Muscle of back (tissue), 3 donors: ENCODE measurements at regions not wholly inside any gene's neighbourhood (a gene's known extent, or its start where the extent isn't known, plus 50 kb on each side); places are given as distances from the start of the nearest gene placed in this dataset.

Experiments
- DNase-seq, 3 donors: peaks; one replicate each; pipeline versions ENCODE4 v3.0.0 to v3.0.0-alpha.2; 2013

DNA sequence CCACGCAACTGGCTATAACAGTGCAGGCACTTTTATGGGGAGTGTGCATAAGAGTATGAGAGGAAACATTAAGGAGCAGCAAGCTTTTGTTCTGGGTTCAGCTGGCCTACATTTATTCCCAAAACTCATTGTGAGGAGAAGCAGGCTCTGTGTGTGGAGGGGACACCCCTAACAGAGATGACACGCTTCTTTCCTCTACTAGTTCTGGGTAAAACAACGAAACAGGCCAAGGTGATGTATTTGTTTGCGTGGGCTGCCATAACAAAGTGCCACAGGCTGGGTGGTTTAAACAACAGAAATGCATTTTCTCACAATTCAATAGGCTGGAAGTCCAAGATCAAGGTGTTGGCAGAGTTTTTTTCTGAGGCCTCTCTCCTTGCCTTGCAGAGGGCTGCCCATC, 488.6 kb downstream of the MID1IP1 start:
- no peak for DNase-seq

DNA sequence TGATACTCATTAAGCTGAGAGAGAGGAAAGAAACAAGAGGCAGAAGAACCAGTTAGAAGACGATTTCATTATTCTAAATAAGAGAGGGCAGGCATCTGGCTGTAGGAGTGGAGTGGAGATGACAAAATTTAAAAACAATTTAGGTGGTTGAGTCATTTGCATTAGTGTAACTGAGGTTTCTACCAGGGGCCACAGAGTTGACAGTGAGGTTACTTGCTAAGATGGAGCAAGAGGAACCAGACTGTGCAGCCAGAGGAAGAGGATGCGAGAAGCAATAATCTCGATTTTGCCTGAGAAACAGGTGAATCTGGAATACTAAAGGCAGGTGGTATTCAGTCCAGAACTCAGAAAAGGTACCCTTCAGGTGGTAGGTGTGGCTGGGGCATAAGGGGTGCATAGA, 491.9 kb downstream of the MID1IP1 start:
- DNase-seq = no peak

DNA sequence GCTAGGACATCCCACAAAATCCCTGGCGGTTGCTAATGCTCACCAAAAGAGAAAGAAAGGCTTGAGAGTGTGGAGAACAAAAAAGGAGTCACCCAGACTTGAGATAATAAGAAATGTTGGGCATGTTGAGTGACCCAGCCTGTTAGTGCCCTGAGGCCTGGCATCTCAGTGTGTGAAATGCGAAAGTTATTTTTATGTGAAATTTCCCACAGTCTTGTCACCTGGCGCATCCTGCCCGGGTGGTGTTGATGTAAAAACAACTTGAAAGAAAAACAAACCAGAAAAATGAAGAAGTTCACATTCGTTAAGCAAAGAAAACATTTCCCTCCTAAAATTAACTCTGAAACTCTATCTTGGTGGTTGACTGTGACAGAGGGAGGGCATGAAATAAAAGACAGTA, 495.2 kb downstream of the MID1IP1 start:
- DNase-seq = no peak

DNA sequence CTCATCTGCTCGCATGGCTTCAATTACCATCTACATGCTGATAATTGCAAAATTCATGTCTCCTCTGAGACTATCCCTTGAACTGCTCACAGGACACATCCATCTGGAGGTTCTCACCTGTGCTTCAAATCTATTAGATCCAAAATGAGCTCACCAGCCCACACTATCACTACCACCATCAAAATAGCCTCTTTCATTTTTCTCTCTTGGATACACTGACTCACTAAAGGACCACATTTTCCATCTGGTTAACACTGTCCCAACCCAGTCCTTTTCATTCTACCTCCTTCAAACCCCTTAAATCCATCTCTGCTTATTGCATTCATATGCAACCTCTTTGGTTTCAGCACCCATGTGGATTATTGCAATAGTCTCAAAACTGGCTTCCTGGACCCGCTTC, 497.6 kb downstream of the MID1IP1 start:
- DNase-seq = no peak

DNA sequence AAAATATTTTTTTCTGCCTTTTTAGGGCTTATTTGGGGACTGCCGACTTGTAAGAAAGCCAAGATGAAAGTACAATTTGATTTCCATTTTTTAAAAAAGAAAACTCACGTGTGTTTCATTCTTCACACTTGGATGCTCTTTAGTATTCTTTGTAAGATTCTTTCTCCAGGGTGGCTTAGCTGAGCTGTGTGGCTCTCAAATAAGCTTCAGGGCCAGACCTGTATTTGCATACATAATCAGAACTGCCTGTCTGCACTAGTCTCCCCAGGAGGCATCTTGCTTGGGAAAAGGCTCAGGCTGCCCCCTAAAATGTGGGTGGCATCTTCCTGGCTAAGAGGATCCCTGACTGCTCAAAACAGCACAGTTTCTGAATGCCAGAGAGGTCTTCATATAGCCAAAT, 498.4 kb downstream of the MID1IP1 start:
- DNase-seq = no peak

DNA sequence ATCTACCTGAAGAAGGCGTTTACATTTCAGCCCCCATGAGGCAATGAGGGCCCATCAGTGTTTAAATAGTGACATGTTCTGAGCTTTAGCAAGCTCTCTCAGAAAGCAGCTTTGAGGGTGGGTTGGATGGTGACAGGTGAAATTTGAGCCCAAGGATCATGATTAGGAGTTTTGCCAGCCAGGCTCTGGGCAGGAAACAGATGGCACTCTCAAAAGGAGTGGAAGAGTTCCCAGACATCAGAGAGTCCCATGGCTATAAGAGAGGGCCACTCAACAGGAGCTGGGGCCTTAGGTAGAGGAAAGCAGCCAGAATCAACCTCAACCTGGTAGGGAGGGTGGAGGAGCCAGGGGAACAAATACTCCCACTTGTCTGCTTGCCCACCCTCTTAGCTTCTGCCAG, 499.8 kb downstream of the MID1IP1 start:
- no peak for DNase-seq

DNA sequence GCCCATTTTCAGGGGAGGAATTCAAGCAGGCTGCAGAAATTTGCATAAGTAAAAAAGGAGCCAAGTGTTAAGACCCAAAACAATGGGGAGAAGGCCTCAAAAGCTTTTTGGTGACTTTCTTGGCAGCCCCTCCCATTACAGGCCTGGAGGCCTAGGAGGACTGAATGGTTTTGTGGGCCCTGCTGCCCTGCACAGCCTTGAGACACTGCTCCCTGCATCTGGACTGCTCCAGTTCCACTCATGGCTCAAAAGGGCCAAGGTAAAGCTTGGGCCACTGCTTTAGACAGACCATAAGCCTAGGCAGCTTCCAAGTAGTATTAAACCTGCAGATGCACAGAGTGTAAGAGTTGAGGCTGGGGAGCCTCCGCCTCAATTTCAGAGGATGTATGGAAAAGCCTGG, 501.6 kb downstream of the MID1IP1 start:
- no peak for DNase-seq

DNA sequence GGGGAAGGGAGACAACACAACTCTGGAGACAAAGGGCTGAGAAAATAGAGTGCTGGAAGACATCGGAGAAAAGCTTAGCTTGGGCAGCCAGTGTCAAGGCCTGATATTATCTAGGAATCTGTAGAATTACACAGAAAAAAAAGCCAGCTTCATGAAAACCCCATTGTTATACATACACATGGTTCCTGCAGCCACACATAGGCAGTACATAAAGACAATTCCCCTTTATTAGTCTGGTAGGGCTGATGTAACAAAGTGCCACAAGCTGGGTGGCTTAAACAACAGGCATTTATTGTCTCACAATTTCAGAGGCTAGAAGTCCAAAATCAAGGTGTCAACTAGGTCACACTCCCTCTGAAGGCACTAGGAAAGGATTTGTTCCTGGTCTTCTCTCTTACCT, 503.5 kb downstream of the MID1IP1 start:
- DNase-seq = no peak

DNA sequence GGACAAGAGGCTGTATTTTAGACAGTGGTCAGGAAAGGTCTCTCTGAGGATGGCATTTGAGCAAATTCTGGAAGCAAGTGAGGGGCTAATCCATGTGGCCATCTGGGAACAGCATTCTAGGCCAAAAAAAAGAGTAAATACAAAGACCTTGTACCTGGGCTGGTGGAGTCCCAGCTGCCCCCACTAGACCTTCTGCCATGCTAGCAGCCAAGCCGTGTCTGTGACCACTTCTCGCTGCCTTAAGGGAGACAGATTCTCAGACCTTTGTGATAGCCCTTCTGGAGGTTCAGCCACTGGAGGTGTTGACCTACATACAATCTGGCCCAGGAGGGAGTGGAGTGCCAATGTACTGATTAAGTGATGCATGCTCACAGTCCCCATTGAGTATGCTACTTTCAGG, 506.2 kb downstream of the MID1IP1 start:
- DNase-seq = no peak

DNA sequence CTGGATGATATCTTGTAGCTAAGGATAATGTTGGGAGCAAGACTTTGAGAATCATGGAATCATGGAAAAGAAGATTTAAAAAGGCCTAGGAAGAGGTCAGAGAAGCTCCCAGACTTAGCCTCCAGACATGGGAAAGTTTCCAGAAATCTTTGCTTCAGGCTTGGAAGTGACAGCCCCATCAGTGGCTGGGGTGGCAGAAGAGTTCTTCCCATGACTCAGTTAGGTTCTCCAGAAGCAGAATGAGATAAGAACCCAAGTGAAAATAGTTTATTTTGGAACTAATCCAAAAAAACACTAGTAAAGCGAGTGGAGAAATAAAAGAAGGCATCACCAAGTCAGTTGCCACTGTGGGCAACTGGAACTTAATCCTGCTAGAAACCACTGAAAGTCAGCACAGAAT, 506.9 kb downstream of the MID1IP1 start:
- no peak for DNase-seq

DNA sequence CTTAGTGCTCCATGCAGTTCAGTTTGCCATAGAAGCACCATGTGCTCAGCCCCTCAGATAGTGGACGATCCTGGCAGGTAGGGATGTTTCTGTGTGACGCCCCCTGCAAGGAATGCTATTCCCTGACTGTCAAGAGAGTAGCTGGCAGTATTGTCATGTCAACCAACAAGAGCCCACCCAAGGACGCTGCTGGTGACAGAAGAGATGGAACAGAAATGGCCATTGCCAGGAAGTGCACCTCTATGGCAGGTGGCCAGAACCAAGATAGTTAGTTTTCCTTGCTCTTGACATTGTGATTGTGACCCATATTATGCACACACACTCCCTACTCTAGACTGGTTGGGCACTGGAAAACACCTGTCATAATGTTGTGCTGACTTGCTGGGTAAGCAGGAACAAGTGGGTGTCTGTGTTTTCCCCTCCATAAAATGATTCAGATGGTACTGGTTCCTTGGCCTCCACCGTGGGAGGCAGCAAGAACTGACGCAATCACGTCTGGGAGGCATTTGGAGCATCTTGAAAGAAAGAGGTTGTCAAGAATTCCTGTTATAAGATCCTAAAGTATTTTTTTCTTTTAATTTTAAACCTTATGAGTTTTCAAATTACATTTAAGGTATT, 507.9 kb downstream of the MID1IP1 start:
- DNase-seq = peak in 1 of 3 donors; percentile 25

DNA sequence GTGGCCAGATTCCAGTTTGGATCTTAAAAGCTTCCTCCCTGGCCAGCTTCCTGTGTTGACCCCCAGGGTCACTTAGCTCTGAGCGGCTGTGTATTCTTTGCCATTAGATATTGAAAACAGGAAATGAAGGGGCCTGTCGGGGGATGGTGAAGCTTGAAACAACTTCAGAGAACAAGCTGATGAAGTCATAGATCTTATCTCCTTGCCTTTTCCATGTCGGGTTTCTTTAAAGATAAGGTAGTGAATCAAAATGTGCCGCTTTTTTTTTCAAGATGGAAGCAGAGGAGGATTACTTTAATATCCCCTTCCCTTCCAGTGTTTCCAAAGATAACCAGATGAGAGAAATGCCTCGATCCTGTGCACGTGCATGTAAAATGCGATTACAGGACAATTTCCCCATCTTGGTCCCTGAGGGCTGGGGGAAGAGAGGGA, 508.5 kb downstream of the MID1IP1 start:
- DNase-seq = peak in 1 of 3 donors; percentile 52

DNA sequence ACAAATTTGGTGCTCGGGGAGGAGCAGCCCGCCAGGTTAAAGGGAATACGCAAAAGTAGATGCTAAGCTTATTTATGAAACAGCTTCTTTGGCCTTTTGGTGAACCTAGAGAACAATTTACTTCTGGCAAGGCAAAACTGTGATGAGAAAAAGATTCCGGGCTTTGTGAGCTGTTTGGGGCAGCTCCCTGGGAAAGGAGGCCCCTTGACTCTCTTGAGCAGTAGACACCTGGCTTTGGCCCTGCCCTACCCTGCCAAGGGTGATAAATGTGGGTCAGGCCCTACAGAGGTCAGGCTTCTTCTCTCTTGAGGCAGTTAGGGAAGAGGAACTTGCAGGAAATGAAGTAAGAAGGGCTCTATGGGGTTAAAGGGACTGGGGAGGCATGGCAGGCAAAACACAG, 509.6 kb downstream of the MID1IP1 start:
- DNase-seq = peak in 1 of 3 donors; percentile 71

DNA sequence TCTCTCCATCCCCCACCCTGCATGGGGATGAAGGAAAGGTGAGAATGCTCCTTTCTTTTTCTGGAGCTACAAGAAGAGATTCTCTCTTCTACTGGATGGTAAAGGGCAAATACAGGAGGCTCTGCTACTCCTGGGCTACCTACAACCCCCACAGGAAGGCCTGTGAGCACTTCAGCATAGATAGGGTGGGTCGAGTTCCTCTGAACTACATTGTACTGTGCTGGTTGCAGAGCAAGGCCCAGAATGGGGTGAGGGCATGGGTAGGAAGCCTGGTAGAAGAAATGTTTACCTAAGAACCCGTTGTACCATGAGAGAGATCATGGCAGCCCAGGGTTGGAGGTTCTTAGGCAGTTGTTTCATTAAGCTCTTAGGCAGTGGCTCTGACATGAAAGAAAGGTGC, 510.4 kb downstream of the MID1IP1 start:
- DNase-seq = no peak

DNA sequence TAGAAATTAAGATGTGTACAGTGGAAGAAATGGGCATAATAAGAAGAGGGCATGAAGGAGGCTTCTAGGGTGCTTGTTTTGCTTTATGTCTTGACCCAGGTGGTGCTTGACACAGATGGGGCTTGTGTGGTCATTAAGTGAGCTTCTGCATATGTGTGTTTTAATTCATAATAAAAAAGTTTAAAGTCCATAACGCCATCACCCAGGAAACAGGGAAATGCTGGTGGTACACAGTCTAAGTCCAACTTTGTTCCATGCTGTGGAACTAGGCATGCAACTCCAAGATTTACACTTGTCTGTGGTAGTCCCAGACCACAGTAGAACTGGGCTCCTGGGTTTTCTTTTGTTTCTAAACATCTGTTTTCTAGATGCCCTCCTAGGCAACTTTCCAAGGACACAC, 511.9 kb downstream of the MID1IP1 start:
- no peak for DNase-seq

DNA sequence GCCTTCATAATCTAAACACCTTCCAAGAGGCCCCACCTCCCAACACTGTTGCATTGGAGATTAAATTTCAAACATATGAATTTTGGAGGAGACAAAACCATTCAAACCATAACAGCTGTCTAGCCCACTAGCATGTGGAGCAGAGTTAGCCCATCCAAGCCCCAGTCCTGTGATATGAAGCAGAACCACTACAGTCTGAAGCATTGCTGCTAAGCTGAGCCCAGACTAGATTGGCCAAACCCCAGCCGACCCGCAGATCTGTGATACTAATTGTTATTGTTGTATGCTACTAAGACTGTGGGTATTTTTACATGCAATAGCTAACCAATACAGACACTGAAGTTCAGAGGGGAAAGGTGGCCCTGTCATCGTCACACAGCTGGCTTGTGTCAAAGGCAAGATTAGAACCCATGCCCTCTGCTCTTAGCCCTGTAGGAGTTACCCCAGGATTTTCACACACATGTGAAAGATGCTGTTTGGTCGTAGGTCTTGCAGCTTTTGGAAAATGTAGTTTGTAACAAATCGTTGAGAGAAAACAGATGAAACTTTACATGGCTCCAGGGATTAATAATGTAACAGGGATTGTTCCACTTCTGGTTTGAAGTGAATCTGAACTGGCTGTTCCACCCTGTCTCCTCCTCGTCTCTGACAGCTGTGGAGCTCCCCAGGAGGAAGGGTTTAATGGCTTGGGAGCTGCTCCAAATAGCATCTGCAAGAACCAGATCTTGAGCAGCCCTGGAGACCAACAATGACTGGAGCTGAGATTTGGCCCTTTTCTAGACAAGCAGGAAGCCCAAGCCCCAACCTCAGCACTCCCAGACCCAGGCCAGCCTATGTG, 517.5 kb downstream of the MID1IP1 start:
- DNase-seq = peak in 2 of 3 donors; percentile 38 to 88

DNA sequence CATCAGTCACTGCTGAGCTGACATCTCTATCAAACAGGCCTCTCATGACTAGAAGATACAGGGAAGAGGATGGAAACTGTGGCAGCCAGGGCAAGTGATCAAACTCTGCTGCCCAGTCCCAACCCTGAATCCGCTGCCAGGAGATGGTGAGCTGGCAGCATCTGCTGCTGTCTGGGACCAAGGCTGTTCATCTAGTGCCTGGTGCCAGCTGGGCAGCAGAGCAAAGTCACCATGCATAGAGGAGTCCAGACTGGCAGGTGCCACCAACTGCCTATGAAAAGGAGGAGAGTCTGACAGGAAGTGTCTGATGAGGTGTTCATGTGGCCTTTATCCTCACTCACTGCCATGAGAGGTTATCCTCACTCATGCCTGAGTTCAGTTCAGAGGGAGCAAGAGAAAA, 518.9 kb downstream of the MID1IP1 start:
- no peak for DNase-seq

DNA sequence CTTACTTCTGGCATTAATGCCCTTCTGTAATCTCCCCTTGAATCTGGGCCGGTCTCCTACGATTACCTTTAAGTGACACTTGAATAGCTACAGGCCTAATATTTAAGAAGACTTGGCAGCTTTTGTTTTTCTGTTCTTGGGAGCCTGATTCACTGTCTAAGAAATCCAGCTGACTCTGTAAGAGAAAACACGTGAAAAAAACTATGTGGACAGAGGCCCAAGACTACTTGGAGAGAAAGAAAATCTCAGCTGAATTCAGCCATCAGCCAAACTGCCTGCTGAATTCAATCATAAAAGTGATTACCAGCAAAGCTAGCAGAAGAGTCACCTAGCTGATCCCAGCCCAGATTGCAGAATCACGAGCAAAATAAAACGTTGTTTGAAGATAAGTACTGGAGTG, 521.2 kb downstream of the MID1IP1 start:
- DNase-seq = peak in 2 of 3 donors; percentile 23 to 61

DNA sequence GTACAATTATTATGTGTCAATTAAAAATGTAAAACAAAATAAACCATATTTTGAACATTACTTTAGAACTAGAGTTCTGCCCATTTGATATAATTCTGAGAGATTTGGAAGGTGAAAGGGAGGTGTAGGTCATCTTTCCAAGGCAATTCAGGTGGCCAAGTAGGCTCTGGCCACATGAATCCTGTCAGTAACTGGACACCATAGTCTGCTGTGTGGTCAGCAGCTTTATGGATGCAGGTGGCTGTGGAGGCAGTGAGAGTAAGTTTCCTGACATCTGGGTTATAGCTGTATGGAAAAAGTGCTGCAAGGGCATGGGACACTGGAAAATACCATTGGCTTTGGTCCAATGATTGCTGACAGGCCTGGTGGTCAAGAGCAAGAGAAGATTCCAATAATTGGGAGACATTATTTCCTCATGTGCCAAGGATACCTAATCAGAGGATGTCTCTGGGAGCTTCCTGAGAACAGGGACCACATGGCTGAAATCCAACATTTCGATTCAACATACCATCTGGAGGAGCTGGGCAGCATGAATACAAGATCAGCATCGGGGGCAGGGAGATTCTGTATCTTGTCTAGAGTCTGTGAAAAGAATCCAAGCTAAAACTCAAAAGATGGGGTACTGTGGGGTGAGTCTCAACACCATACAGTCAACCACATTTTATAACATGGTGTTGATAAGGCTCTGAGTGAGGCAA, 523.1 kb downstream of the MID1IP1 start:
- DNase-seq = no peak

DNA sequence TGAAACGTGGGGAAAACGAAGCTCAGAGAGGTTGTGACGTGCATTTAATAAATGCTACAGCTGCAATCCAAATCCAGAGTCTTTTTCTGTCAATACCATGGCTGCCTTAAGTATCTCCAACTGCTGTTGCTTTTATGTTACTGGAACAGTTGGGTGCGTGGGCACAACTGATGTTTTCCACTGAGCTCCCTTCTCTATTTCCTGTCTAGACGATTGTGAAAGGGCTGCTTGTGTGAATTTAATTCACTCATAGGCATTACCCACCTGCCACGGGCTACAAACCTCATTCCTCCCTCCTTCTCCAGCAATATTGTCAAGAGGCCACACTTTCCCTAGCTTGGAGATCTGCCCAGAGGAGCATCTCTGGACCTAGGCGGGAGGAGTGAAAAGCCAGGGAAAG, 526.0 kb downstream of the MID1IP1 start:
- no peak for DNase-seq

DNA sequence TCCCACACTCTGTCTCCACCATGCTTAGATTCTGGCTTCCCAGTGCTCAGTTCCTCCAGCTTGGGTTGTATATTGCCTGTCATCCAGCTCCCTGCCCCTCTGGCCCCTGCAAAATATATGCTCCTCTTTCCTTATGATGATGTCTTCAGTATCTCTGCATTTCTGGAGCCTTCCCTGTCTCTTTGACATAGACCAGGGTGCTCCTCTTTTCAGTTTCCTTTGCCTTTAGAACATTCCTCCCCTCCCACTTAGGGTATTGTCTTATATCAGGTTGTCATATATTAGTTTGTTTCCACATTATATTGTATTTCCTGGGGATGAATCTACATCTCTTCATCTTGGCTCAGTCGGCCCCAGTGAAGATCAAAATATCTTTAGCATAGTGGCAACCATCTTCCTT, 526.4 kb downstream of the MID1IP1 start:
- no peak for DNase-seq

DNA sequence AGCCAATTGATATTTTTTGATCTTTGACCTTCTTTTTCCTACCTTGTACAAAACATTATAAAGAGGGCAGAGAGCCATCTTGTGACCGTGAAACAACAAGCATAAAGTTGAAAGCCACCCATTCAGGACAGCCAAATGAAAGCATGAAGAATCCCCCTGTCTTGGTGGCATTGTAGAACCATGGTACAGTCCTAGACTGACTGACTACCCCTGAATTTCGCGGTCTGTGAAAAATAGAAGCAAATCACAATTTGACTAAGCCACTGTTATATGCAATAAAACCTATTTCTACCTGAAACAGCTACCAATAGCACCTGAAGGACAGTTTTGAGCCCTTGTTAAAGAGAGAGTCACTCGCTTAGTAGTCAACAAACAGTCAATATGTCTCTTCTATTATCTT, 527.4 kb downstream of the MID1IP1 start:
- DNase-seq = no peak

DNA sequence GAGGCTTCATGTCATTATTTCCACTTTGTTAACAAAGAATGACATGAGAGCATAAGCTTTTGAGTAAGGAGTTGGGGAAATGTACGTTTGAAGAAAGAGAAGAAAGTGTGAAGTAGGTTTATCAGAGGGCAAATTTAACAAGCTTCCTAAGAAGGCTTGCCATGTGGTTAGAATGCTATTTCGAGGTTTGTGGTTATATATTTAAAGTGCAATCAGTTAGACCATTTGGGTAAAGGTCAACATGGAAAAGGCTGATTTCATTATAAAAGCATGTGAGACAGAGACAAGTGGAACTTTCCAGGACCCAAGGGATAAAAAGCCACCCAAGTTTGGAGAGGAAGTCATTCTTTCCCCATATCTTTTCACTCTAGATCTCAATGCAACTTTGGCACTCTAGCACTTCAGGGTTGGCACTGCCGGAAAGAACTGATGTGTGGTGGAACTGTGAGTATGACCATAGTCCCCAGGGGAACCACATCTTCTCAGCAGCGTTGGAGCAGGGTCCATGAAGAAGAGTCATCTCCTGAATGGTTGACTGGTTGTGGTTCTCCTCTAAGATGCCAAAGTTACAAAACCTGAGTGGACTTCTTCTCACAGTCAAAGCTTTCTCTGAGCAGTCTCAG, 529.9 kb downstream of the MID1IP1 start:
- no peak for DNase-seq
